Kidney epithelial cell (primary cell): ENCODE measurements at regions not wholly inside any gene's neighbourhood (a gene's known extent, or its start where the extent isn't known, plus 50 kb on each side); places are given as distances from the start of the nearest gene placed in this dataset.

ENCODE experiments used
- DNase-seq: peaks from one replicate; pipeline ENCODE4 v3.0.0-alpha.2; 2010; ENCODE audit warnings: low read depth
- H3K27me3 ChIP-seq: 2 replicates; pipeline ENCODE4 v1.6.0; 2011; ENCODE audit warnings: low read length; ENCODE audit not compliant: control insufficient read depth, insufficient read depth
- H3K36me3 ChIP-seq: 2 replicates; pipeline ENCODE4 v1.5.1; 2011; ENCODE audit warnings: low read length; ENCODE audit not compliant: control insufficient read depth, insufficient read depth
- H3K4me3 ChIP-seq: 2 replicates; pipeline ENCODE4 v1.5.1; 2011; ENCODE audit warnings: low read depth, mild to moderate bottlenecking, control low read depth, low read length
- CTCF ChIP-seq: IDR thresholded peaks from 2 replicates; pipeline ENCODE4 v1.5.1; 2011; ENCODE audit warnings: mild to moderate bottlenecking, moderate library complexity, low read length, control low read depth, inconsistent platforms; ENCODE audit not compliant: insufficient read depth, poor library complexity, severe bottlenecking

- no peak for TF ChIP-seq CTCF
- no peaks in the 10 kb centered on the region for H3K36me3 ChIP-seq
- no peak for DNase-seq
- no peak overlapping the region for H3K4me3 ChIP-seq
- H3K27me3 ChIP-seq: no peaks in the 10 kb centered on the region
Observed at GRCh38 chr17:56034197-56034635, 119.1 kb upstream of the ANKFN1 start.

GRCh38 chr17:56038131-56038530, 115.1 kb upstream of the ANKFN1 start:
- DNase-seq: no peak
- no peak overlapping the region for H3K4me3 ChIP-seq
- H3K36me3 ChIP-seq: no peaks in the 10 kb centered on the region
- TF ChIP-seq CTCF: no peak
- H3K27me3 ChIP-seq: no peaks in the 10 kb centered on the region

GRCh38 chr17:56045872-56046271, 107.4 kb upstream of the ANKFN1 start:
- TF ChIP-seq CTCF: no peak
- DNase-seq: no peak
- Histone ChIP-seq H3K27me3 (peaks cover 3% of the 10 kb centered on the region), H3K36me3 (no peaks in the 10 kb centered on the region), H3K4me3 (no peak overlapping the region)

- no peak for DNase-seq
- Histone ChIP-seq H3K36me3 (no peaks in the 10 kb centered on the region), H3K27me3 (peaks cover 3% of the 10 kb centered on the region), H3K4me3 (no peak overlapping the region)
- TF ChIP-seq CTCF: no peak
Observed at GRCh38 chr17:56047331-56047730, 105.9 kb upstream of the ANKFN1 start.

GRCh38 chr17:56057869-56058268, 95.4 kb upstream of the ANKFN1 start:
- no peak for DNase-seq
- H3K27me3 ChIP-seq: no peaks in the 10 kb centered on the region
- no peak overlapping the region for H3K4me3 ChIP-seq
- TF ChIP-seq CTCF: no peak
- no peaks in the 10 kb centered on the region for H3K36me3 ChIP-seq

GRCh38 chr17:56064506-56064905, 88.8 kb upstream of the ANKFN1 start:
- no peak for TF ChIP-seq CTCF
- Histone ChIP-seq H3K36me3 (no peaks in the 10 kb centered on the region), H3K4me3 (no peak overlapping the region), H3K27me3 (no peaks in the 10 kb centered on the region)
- no peak for DNase-seq
